MG63 (cell line): ENCODE measurements at regions not wholly inside any gene's neighbourhood (a gene's known extent, or its start where the extent isn't known, plus 50 kb on each side); places are given as distances from the start of the nearest gene placed in this dataset.
"Not testable (repeated sequence)": the region's sequence is repeated elsewhere in the genome, so short reads cannot be mapped to it uniquely, and the experiment has no call there.

ENCODE experiments used
- DNase-seq: peaks from one replicate; pipeline ENCODE4 v3.0.0-alpha.2; 2020
- H3K27me3 ChIP-seq: fragments of 250-450 bp; sonication (Bioruptor Pico); 2 replicates; pipeline ENCODE4 v1.5.1; 2020; ENCODE audit warnings: mild to moderate bottlenecking, moderate library complexity
- H3K36me3 ChIP-seq: fragments of 250-450 bp; sonication (Bioruptor Pico); 2 replicates; pipeline ENCODE4 v1.5.1; 2020; ENCODE audit warnings: mild to moderate bottlenecking, moderate library complexity
- H3K4me3 ChIP-seq: fragments of 250-450 bp; sonication (Bioruptor Pico); 2 replicates; pipeline ENCODE4 v1.5.1; 2020; ENCODE audit warnings: mild to moderate bottlenecking, moderate library complexity
- H3K9me3 ChIP-seq: fragments of 250-450 bp; sonication (Bioruptor Pico); 2 replicates; pipeline ENCODE4 v1.5.1; 2020; ENCODE audit warnings: mild to moderate bottlenecking, moderate library complexity

DNA sequence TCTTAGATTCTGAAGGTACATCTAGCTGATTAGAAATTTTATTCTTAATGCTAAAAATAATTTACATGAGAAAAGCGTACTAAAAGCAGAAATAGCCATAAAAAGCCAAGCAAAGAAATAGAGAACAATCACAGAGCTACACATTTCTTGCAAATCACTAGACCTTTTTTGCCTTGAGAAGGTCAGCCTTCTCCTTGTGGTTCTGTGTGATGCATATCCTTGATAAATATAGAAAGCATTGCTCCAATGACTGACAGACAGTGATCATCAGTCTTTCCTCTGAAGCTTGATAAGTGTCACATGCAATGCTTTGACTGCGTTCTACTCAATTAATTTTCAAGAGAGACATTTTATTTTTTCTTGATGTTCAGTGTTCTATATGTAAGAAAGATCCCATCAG is 226.9 kb downstream of the CEMIP2 start:
- Histone ChIP-seq H3K27me3 (no peaks in the 10 kb centered on the region), H3K4me3 (no peak overlapping the region), H3K36me3 (no peaks in the 10 kb centered on the region), H3K9me3 (no peaks in the 10 kb centered on the region)
- no peak for DNase-seq

DNA sequence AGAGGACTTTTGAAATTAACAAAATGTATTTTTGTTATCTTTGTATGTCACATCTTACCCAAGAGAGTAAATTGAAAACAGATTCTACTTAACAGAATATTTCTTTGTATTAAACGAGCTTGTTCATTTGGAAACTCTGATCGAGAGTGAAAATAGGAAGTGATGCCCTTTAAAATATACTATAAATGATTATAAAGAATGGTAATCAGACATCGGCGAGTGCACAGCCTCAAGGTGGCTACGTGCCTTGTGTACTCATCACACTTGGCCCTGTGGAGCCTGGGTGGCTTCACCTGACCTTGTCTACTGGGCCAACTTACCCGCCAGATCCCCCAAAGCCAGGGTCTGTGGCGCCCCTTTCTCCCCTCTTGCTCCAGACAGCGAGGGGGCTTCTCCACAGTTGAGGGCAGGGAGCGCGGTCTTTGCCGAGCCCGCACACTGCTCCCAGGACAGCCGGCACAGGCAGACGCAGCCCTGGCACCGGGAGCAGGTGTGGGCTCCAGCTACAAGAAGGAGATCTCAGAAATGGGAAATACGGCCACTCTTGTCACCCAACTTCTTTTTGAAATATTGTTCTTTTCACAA is 243.2 kb downstream of the CEMIP2 start:
- Histone ChIP-seq H3K9me3 (no peaks in the 10 kb centered on the region), H3K4me3 (no peak overlapping the region), H3K27me3 (no peaks in the 10 kb centered on the region), H3K36me3 (no peaks in the 10 kb centered on the region)
- DNase-seq: no peak

DNA sequence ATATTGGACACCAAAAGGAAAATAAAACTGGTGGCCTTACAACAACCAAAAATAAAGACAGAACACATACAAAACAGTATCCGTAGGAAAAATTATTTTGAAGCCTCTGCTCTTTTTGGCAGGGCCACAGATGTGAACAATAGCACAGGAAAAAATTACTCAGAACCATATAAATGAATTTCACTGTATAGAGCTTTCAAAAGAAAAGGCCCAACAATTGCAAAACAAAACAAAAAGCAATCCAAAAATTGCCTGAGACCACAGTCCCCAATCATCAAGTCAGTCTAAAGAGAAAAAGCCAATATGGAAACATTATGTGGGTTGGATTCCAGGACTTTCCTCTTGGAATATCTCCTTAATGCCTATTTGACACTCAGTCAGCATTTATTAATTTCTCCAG is 243.8 kb downstream of the CEMIP2 start:
- Histone ChIP-seq H3K27me3 (no peaks in the 10 kb centered on the region), H3K4me3 (no peak overlapping the region), H3K9me3 (no peaks in the 10 kb centered on the region), H3K36me3 (no peaks in the 10 kb centered on the region)
- DNase-seq: no peak

DNA sequence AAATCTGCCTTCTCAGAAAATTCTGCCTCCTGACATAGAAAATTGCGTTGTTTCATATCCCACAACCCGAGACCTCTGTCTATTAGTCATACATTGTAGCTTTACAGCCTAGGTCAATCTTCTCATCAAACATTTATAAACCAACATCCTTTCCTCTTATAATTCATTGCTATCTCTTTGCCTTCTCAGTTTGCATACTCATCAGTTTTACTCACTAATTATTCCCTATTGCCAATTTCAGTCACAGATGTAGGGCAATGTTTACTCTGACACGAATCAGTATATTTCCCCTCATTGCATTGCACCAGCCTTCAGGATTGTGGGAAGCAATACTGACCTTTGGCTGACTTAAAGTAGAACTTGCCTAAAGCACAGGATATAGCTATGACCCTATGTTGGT is 247.2 kb downstream of the CEMIP2 start:
- H3K4me3 ChIP-seq: no peak overlapping the region
- no peaks in the 10 kb centered on the region for H3K9me3 ChIP-seq
- H3K36me3 ChIP-seq: no peaks in the 10 kb centered on the region
- no peak for DNase-seq
- no peaks in the 10 kb centered on the region for H3K27me3 ChIP-seq

DNA sequence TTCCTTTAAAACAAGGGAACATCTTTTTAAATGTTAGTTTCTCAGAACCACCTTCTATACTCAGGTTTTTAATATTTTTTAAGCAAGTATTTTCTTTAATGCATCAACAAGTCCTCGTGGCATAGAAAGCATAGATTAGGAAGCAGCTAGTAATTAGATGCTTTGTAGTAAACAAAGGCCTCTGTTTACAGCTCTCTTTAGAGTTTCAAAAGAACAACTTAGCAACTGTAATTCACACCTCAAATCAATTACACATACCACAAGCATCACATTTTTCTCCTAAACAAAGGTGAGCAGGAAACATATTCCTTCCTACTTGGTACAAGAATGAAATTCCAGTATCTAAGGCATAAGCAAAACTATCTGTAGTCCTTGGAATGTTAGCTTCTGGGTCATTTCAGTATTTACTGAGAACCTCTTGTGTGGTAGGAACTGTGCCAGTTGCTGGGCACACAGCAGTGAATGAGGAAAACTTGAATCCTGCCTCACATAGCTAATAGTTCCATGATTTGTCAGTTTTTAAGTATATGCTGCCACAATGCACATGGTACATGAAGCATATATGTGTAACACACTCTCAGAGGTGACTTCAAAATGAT is 249.1 kb downstream of the CEMIP2 start:
- no peak overlapping the region for H3K4me3 ChIP-seq
- no peaks in the 10 kb centered on the region for H3K36me3 ChIP-seq
- H3K27me3 ChIP-seq: no peaks in the 10 kb centered on the region
- H3K9me3 ChIP-seq: no peaks in the 10 kb centered on the region
- no peak for DNase-seq

DNA sequence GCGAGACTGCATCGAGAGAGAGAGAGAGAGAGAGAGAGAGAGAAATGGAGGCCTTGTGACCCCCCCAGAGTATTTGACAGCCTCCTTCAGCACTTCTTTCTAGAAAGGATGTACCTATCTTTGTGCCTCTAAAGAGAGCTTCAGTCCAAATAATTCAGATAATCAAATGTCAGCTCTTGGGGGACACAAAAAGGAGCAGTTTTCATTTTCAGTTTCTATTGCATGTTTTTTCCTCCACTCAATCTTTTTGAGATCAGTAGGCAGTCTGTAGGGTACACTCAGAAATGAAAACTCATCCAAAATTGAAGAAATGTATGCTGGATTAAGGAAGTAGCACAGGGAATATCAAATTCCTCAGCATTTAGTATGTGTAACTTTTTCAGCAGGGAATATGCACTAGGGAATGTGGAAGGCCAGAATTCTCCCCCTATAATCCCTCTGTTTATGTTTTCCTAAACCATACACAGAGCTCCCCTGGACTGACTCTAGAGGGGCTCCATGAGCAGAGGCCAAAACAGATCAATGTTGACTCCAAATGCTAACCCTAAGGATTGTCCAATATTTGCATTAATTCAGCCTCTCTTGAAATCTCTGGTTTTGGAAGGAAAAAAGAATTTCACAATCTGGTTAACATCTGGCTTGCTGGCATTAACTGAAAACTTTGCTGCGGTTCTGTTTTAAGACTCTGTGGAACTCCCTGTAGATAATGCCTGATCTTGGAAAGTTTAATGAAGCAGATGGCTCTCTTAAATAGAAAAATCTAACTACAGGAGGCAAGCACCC is 250.1 kb downstream of the CEMIP2 start:
- H3K4me3 ChIP-seq: no peak overlapping the region
- peak; percentile 39 for DNase-seq
- H3K27me3 ChIP-seq: no peaks in the 10 kb centered on the region
- no peaks in the 10 kb centered on the region for H3K9me3 ChIP-seq
- no peaks in the 10 kb centered on the region for H3K36me3 ChIP-seq

DNA sequence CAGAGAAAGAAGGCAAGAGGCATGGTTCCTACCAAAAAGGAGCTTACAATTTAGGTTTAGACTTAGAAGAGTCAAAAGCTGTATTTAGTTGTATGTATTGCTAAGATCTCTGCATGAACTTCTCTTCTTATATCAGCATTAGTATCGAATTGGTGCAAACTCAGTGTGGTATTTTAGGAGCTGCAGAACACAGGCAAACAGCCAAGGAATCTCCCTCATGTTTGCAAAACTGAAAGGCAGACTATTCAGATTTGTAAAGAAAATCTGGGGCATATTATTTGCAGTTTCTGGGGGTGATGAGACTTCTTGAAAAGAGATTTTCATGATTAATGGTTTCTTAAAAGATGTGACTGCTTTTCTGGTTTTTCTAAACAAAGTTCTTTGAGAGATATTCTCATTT is 252.7 kb downstream of the CEMIP2 start:
- Histone ChIP-seq H3K27me3 (no peaks in the 10 kb centered on the region), H3K4me3 (no peak overlapping the region), H3K9me3 (no peaks in the 10 kb centered on the region), H3K36me3 (no peaks in the 10 kb centered on the region)
- DNase-seq: no peak

DNA sequence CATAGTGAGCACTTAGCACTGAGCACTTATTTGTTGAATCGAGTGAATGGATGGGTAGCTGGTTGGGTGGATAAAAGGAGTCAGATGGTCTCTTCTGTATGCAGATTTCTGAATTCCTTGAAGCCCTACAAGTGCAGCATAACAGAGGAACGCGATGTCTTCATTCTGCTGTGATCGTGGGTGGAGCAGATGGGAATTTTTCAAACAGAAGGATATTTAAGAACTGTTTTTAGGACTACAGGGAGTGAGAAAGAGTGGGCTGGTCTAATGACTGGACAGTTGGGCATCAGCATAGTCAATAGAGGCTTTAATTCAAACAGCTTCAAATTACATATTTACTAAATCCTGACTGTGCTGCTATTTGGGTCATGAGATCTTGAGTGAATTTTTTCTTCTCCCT is 253.2 kb downstream of the CEMIP2 start:
- no peaks in the 10 kb centered on the region for H3K9me3 ChIP-seq
- no peaks in the 10 kb centered on the region for H3K36me3 ChIP-seq
- H3K27me3 ChIP-seq: no peaks in the 10 kb centered on the region
- no peak overlapping the region for H3K4me3 ChIP-seq
- no peak for DNase-seq

DNA sequence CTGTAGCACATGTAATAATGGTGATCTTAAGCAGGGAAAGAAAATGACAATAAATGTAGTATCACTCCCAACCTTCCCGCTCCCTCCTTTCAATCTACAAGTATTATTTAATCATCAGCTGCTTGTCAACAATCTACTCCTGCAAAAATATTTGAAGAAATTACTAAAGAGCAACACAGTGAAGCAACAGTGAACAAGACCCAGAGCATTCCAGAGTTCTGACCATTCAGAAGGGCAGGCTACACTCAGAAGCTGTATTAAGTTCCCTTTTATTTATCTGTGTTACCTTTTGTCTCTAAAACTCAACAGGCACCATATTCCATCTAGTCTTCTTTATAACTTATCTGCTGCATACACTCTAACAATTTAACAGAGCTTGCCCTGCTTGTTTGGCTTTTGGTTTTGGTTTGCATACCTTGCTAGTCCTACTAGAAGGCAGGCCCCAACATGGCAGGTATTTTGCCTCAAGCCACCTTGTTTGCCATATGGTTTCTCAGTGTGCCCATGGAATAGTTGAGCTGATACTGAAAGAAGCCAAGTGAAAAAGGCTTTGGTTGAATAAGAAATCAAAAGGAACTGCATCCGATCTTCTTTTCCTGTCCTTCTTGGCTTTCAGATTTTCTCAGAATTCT is 253.9 kb downstream of the CEMIP2 start:
- DNase-seq: no peak
- H3K4me3 ChIP-seq: no peak overlapping the region

DNA sequence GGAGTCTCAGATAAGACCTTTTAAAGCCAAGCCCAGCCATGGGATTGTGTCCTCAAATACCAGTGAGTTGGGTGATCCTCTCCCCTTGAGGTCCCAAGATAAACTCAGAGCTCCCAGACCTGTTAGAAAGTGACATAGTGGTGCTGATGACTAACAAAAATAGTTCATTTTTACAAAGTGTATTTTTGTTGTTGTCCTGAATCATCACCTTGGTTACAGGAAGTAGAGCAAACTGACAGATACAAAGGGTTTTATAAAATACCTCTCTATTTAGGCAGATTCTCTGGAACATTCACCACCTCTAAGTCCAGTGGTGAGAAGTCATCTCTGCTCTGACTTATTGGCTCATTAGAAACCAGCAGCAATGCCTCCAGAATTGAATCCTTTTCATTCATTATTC is 259.3 kb downstream of the CEMIP2 start:
- no peaks in the 10 kb centered on the region for H3K36me3 ChIP-seq
- H3K9me3 ChIP-seq: no peaks in the 10 kb centered on the region
- no peaks in the 10 kb centered on the region for H3K27me3 ChIP-seq
- no peak for DNase-seq
- H3K4me3 ChIP-seq: no peak overlapping the region

More for the DNA sequence above, 253.9 kb downstream of the CEMIP2 start:
- Histone ChIP-seq H3K9me3 (no peaks in the 10 kb centered on the region), H3K36me3 (no peaks in the 10 kb centered on the region), H3K27me3 (no peaks in the 10 kb centered on the region)

DNA sequence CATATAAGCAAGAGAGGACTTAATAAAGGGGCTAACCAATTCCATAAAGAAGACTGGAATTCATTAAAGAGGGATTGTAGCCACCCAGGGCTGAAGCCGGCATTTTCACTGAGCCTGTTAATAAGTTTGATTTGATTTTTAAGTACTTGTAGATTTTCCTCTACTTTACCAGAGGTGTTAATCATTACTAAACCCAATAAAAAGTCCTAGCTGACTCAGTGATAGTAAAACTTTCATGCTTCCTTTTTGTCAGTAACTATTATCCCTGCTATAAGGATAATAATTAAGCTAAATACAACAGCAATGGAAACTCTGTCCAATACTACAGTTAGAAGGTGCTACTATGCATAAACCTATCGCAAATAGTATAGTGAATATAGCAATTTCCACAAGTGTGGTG is 260.2 kb downstream of the CEMIP2 start:
- not testable (repeated sequence) for H3K27me3 ChIP-seq, DNase-seq, H3K36me3 ChIP-seq, H3K9me3 ChIP-seq, H3K4me3 ChIP-seq

DNA sequence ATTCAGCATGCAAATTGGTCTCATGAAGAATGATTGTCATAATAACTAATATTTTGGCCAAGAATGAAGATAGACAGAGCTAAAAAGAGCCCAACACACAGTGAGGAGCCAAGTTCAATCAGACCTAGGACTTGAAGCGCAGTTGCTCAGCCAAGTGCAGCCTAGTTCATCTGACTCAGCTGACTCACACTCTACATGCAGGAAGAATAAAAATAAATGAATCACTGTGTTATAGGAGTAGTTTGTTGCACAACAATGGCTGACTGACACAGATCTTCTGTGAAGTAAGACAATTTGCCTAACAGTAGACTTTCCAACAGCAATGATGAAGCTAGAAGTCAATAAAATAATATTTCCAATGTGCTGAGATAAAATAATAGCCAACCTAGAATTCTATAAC is 261.5 kb downstream of the CEMIP2 start:
- Histone ChIP-seq H3K9me3 (no peaks in the 10 kb centered on the region), H3K36me3 (no peaks in the 10 kb centered on the region), H3K27me3 (no peaks in the 10 kb centered on the region), H3K4me3 (no peak overlapping the region)
- peak; percentile 54 for DNase-seq

DNA sequence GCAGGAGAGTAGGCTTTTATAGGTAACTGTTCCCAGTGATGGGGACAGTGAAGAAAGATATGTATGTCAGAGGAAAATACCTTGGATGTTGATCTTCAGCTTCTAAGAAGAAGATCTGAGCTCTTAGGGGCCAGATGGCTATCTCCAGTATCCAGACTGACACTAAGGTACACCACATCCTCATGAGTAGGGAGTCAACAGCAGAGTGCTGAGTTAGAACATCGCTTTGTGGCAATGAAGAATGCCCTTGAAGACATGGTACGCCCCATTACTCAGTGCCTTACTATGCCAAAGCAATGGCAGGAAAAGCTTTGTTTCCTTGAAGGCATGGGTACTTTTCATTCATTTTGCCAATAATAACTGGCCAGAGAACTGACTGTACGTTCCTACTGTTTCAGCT is 263.7 kb downstream of the CEMIP2 start:
- H3K27me3 ChIP-seq: no peaks in the 10 kb centered on the region
- no peaks in the 10 kb centered on the region for H3K36me3 ChIP-seq
- no peaks in the 10 kb centered on the region for H3K9me3 ChIP-seq
- peak; percentile 12 for DNase-seq
- no peak overlapping the region for H3K4me3 ChIP-seq

DNA sequence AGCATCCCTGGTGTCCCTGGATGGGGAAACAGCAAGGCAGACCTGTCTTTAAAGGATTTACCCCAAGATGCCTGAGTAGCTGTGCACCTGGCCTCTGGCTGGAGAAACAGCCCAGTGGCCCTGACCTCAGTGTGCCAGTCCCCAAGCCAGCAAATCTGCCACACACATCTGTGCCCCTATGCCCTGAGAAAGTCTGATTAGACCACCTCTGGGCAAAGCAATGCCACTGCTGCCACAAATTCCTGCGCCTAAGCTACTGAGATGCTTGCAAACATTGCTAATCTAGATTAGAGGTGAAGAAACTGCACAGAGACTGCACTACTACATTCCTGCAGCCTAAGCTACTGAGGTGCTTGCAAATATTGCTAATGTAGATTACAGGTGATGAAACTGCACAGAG is 269.6 kb downstream of the CEMIP2 start:
- no peak for DNase-seq
- no peak overlapping the region for H3K4me3 ChIP-seq
- H3K27me3 ChIP-seq: no peaks in the 10 kb centered on the region
- H3K9me3 ChIP-seq: no peaks in the 10 kb centered on the region
- no peaks in the 10 kb centered on the region for H3K36me3 ChIP-seq

DNA sequence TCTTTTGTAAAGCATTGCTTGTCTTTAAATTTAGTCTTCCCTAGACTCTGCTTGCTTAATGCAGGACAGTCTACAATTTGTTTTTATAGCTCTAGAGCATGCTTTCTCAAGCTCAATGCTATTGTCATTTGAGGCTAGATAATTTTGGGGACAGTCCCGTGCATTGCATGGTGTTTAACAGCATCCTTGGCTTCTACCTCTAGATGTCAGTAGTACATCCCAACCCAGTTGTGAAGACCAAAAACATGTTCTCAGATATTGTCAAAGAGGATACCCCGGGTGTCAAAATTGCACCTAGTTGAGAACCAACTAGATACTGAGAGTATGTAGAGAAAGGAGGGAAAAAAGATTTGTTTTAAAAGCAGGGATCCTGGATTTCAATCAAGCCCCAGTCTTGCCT is 277.5 kb downstream of the CEMIP2 start:
- Histone ChIP-seq H3K27me3 (no peaks in the 10 kb centered on the region), H3K4me3 (no peak overlapping the region)
- no peak for DNase-seq

DNA sequence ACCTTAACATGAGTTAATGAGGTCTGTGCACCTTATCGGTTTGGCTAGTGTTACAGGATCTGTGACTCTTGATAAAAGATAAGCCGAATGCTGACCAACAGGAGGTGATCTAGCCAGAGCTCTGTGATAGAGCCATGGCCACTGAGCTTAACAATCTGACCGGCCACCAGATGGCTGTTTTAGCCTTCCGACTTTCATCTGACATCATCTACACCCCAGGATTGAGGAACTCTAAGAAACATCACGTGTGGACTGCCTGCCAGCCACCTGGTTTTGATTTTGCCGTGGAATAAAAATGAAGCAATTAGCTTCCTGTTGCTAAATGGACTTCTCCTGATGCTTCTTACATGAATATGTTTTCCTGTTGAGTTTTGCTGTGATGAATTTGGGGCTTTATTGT is 281.3 kb downstream of the CEMIP2 start:
- H3K27me3 ChIP-seq: no peaks in the 10 kb centered on the region
- H3K9me3 ChIP-seq: no peaks in the 10 kb centered on the region
- H3K36me3 ChIP-seq: no peaks in the 10 kb centered on the region
- no peak for DNase-seq
- H3K4me3 ChIP-seq: no peak overlapping the region

More for the DNA sequence above, 277.5 kb downstream of the CEMIP2 start:
- no peaks in the 10 kb centered on the region for H3K9me3 ChIP-seq
- H3K36me3 ChIP-seq: no peaks in the 10 kb centered on the region

DNA sequence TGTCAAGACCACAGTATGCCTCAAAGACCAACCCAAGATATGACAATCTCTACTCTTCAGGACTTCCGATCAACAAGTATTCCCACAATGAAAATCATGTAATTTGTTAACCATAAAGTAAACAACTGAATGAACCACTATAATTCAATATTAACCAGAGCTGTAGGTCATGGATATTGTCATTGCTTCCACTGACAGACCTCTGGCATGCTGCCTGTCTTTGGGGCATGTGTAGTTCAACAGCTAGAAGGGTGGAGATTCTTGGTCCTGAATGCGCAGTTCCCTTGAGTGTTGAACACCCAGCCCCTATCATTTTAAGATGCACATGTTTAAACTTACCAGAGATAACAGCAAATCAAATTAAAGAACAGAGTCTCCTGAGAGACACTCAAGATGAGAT is 283.0 kb downstream of the CEMIP2 start:
- DNase-seq: no peak
- Histone ChIP-seq H3K9me3 (no peaks in the 10 kb centered on the region), H3K36me3 (no peaks in the 10 kb centered on the region), H3K27me3 (no peaks in the 10 kb centered on the region), H3K4me3 (no peak overlapping the region)

DNA sequence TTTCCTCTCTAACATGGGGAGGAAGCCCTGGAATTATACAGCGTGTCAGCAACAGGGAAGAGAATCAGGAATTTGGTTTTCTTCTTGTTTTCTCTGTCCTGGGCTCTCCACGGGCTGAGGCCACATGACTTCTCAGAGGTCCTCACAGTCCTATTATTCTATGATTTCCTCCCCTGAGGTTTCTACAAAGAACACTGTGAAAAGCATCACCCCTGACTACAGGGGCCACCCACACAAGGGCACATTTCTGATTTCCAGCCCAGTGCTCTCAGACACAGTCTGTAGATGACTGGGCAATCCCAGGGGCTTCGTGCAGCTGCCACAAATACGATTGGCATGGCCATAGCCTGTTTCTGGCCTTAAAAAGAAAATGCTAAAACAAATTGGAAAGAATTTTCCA is 284.9 kb downstream of the CEMIP2 start:
- Histone ChIP-seq H3K36me3 (no peaks in the 10 kb centered on the region), H3K27me3 (no peaks in the 10 kb centered on the region), H3K9me3 (no peaks in the 10 kb centered on the region), H3K4me3 (no peak overlapping the region)
- DNase-seq: no peak
